HG03280 (cell line): ENCODE measurements at regions not wholly inside any gene's neighbourhood (a gene's known extent, or its start where the extent isn't known, plus 50 kb on each side); places are given as distances from the start of the nearest gene placed in this dataset.
"Not testable (repeated sequence)": the region's sequence is repeated elsewhere in the genome, so short reads cannot be mapped to it uniquely, and the experiment has no call there.

Experiments used
- ATAC-seq: cut with Tn5 transposase; IDR thresholded peaks from one replicate; pipeline ENCODE4 v1.9.1; 2021; ENCODE audit warnings: mild to moderate bottlenecking, moderate library complexity; ENCODE audit not compliant: unreplicated experiment

DNA sequence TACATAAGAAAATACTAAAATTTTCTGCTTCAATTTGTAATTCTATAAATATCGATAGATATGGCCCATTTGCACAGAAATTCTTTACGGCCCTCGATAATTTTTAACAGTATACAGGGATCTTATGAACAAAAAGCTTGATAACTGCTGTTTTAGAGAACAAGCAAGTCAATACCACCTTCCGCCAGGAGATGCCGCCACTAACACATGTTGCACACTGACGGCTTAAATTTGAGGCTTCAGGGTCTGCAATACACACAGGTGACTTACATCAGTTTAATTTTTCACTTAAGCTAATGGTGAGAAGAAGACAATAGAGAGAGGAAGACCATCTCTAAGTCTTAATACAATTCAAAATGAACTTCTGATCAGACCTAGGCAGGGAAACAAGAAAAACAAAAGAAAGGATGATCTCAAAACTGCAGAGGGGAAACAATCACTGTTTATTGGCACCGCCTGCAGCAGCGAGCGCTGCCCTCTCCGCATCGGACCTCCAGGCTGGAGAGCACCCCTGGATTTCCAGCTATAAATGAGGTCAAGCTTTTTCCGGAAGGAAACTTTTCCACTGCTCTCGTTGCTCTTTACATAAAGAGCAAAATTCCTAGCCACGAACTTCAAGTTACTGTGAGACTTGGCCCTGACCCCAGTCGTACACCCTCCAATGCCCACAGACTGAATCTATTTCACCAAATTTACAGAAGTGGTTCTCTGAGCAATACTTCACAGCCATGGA, 53.9 kb downstream of the OTOR start:
- peak; percentile 74 for ATAC-seq

- ATAC-seq: no peak
Measured at GRCh38 chr20:16802652-16802935, 54.4 kb downstream of the OTOR start.

DNA sequence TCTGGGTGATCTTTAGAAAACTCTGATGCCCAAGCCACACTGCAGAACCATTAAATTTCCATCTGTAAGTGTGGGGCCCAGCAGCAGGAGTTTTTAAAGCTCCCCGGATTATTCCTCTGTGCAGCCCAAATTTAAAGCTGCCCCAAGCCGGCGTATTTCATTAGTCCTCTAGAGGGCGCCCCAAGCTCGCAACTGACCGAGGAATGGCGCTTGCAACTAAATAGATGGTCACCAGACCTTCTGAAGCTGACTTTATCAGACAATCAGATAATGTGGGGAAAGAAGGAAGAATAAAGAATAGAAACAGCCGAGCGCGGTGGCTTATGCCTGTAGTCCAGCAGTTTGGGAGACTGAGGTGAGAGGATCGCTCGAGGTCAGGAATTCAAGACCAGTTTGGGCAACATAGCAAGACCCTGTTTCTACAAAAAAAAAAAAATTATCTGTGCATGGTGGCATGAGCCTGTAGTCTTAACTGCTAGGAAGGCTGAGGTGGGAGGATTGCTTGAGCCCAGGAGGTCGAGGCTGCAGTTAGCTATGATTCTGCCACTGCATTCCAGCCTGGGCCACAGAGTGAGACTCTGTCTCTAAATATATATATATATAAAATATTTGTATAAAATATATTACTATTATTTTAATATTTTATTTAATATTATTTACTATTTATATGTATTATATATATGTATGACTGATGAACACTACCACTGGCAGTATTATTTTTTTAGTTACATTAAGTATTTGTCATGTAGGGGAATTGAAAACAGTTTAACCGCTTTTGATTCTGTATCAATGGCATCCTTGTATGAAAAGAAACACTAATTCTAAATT, 56.0 kb downstream of the OTOR start:
- no peak for ATAC-seq

DNA sequence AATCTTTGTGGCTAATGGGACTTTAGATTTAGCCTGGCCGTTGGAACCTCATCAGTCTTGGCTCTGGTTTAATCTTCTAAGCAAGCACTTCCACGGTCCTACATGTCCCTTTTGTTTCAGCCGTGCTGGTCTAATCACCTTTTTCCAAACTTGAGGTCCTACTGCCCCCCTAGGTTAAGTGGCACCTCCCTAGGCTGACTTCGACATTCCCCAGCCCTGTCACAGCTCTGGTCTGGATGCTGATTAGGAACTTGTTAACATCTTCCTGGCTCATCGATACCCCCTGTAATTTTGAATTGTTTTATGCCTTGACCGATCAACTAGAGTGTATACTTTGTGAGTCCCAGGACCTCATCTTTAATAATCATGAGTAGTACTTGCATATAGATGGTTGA, 56.6 kb downstream of the OTOR start:
- ATAC-seq: no peak

GRCh38 chr20:16806061-16806460, 57.9 kb downstream of the OTOR start:
- ATAC-seq: no peak

DNA sequence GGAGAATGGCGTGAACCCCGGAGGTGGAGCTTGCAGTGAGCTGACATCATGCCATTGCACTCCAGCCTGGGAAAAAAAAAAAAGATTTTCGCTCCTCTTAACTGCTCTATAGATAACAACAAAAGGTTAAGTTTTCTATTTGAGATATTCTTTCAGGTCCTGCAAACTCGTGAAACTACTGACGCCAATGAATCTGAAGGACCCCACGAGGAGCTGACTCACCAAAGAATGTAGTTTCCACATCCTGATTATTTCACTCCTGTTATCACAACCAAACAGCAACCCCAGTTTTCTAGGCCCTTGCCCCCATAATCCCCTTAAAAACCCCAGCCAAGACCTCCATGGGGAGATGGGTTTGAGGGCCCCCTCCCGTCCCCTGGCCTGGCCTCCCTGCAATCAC, 58.7 kb downstream of the OTOR start:
- ATAC-seq: no peak

DNA sequence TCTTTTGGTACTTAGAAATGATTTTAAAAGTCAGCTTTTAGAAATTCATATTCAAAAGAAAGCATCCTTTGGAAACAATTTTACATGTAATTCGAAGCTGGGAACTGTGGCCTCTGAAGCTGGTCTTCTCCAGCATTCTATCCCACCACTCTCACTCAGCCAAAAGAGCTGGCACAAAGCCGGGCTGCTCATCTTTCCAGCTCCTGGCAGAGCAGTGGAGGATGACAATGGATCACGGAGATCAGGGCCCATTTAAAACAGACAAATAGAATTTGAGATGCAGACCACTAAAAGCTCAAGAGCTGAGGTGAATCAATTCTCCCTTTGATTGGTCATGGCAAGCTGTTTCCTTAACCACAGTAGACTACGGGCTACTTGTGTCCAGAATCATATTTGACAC, 60.6 kb downstream of the OTOR start:
- ATAC-seq: no peak

- no peak for ATAC-seq
Measured at GRCh38 chr20:16810216-16810615, 62.1 kb downstream of the OTOR start.

DNA sequence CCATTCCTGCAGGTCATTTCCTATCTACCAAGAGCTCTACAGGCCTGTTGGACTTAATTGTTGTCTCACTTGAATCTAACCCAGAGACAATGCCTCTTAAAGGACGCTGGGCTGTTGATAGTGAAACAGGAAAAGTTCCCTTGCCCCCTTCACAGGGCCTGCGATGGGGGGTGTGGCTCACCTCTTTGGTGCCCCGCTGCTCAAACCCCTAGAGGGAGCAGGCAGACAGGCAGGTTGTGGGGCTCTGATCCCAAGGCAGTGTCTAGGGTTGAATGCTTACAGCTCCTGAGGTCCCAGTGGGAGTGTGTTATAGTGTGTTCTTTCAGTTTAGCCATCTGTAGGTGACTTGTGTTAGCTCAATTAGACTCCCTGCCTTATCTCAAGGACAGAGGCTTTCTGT, 68.0 kb downstream of the OTOR start:
- ATAC-seq: no peak

DNA sequence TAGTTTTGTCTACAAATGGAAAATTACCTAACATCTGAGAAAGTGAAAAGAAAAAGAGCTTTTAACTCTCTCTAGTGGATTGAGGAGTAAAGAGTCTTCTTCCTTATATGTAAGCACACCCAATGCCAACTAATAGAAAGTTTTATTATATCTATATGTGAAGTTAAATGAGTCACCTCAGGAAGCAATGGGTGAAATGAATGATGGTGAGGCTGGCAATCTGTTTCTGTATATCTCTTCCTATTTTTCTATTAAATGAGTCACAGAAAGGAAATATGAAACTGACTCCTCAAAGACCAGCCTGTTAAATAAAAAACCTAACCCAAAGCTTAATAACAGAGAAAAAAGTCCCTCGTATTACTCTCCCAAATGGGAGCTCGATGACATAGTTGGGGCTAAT, 71.3 kb downstream of the OTOR start:
- ATAC-seq: no peak

DNA sequence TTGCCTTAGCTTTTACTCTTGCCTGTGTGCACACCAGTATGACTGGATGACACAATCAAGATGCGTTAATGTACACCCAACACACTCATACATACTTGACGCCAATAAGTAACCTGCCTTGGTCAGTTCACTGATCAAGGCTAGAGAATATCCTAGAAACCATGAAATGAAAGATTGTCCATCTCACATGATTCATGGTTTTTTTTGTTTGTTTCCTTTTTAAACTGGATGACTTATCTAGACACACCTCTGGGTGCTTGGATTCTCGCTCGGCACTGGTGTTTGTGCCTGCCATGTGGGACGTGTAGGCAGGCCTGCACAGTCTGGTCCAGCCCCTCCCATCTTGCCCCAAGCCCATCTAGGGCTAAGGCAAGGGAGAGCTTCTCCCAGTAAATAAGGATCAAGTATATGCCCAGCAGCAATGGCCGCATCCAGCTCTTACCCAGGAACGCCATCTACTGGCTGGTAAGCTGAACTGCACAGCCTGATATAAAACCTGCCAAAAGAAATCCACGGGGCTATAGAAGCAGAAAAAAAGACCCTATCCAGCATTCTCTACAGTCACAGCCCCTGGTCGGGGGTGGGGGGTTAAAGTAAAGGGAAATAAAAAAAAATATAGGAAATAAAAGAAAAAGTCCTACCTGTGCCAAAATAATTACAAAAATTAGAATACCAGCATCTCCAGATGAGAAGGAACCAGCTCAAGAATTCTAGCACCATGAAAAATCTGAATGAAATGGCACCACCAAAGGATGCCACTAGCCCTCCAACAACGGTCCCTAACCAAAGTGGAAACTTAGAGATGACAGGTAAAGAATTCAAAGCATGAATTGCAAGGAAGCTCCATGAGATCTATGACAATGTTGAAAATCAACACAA, 73.3 kb downstream of the OTOR start:
- peak; percentile 77 for ATAC-seq

- no peak for ATAC-seq
Measured at GRCh38 chr20:16824664-16825063, 76.5 kb downstream of the OTOR start.

DNA sequence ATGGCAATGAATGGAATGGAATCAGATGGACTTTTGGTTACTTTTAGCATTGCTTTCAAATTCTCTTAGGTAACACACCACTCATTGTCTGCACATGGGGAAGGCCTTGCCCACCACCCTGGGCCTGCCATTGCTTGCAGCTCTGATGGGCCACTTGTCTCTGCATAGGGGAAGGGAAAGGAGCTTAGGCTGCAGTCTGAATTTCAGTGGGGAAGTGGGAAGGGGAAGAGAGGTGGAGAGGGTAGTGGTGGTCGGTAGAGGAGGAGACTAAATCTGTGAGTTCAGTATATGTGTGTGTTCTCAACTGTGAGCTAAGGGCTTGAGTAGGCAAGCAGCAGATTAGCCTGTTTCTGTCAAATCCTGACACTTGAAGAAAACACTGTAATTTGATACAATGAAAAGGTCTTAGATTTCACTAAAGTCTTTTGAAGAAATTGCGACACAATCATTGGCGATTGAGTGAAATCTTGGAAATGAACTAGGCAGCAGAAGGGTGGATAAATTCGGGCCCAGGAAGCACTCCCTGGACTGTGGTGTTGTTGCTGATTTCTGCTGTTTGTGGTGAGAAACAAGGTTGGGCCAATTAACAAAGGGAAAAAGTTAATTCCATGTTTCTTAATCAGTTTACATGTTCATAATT, 80.6 kb downstream of the OTOR start:
- no peak for ATAC-seq

DNA sequence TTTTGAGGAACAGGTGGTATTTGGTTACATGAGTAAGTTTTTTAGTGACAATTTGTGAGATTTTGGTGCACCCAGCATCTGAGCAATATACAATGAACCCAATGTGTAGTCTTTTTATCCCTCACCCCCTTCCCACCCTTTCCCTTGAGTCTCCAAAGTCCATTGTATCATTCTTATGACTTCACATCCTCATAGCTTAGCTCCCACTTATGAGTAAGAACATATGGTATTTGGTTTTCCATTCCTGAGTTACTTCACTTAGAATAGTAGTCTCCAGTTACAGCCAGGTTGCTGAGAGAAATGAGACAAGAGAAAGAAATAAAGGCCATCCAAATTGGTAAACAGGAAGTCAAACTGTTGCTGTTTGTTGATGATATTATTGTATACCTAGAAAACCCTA, 87.5 kb downstream of the OTOR start:
- ATAC-seq: not testable (repeated sequence)

GRCh38 chr20:16842486-16843120, 94.4 kb downstream of the OTOR start:
- no peak for ATAC-seq

DNA sequence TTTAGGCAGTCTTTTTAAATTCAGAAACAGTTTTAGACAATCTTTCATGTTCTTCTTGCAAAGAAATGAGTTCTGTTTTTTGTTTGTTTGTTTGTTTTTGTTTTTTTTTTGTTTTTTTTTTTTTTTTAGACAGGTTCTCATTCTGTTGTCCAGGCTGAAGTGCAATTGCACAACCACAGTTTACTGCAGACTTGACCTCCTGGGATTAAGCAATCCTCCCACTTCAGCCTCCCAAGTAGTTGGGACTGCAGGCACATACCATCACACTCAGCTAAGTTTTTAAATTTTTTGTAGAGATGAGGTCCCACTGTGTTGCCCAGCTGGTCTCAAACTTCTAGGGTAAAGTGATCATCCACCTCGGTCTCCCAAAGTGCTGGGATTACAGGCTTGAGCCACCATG, 96.2 kb downstream of the OTOR start:
- ATAC-seq: no peak

DNA sequence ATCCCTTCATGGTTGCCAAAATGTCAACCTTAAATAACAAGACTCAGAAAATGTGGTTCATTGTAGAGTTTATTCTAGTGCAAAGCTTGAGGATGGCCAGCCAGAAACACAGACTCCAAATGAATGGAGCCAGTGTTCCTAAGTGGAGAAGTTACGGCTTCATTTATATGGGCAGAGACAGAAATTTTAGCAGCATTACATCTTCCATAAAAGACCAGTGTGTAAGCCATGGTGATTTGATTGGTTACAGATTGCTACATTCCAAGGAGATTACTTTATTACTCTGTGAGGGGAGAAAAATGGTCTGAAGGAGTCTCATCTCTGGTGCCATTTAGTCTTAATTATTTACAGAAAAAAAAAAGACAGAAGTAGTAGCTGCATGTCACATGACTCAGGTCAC, 97.8 kb downstream of the OTOR start:
- ATAC-seq: no peak

DNA sequence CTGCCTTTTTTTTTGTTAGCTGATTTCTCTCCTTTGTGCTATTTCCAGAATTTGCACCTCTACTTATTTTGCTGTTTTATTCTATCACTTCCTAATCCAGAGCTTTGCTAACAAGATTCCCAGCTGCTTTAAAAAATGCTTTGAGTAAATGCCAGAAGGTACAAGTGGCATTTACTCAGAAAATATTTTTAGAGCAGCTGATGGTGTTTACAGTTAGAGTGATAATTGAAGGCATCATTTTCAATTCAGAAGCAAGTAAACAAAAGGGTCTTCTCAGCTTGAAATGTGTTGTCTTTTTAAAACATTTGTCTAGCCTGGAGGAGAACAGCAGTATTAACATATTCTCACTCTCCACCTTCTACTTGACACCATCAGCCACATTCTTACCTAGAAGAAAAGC, 99.9 kb downstream of the OTOR start:
- ATAC-seq: no peak

- ATAC-seq: no peak
Measured at GRCh38 chr20:16848526-16848925, 100.4 kb downstream of the OTOR start.

DNA sequence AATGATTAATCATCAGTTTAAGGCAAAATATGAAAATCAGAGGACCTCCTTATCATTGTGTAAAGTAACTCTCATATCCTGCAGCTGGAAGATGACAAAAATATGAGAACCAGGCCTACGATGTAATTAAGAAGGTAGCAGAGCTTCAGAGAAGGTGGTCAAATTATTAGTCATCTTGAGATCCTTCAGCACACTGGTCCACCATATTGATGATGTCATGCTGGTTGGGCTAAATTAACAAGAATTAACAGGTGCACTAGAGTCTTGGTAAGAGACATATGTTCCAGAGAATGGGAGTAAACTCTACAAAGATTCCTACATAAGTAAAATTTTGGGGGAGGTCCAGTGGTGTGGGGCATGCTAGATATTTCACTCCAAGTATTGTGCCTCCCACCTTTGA, 112.8 kb downstream of the OTOR start:
- ATAC-seq: no peak

- no peak for ATAC-seq
Measured at GRCh38 chr20:16861708-16862107, 113.5 kb downstream of the OTOR start.
